ENCODE measurements at regions not wholly inside any gene's neighbourhood (a gene's known extent, or its start where the extent isn't known, plus 50 kb on each side); places are given as distances from the start of the nearest gene placed in this dataset.

GRCh38 chr2:195317550-195317949, 339.5 kb upstream of the SLC39A10 start:
- TF ChIP-seq MAX (IDR thresholded peaks at IDR 0.05) (no peak), EGR1 (IDR thresholded peaks at IDR 0.05) (no peak), CEBPB (IDR thresholded peaks at IDR 0.05) (no peak), TCF12 (IDR thresholded peaks at IDR 0.05; ENCODE audit: low read depth) (no peak), RAD21 (IDR thresholded peaks at IDR 0.05; ENCODE audit: low read depth) (no peak), TEAD4 (IDR thresholded peaks at IDR 0.05) (no peak), EP300 (IDR thresholded peaks at IDR 0.05; ENCODE audit: borderline replicate concordance) (no peak), YY1 (IDR thresholded peaks at IDR 0.05; ENCODE audit: low read depth) (no peak), FOXM1 (IDR thresholded peaks at IDR 0.05; ENCODE audit: borderline replicate concordance, low read depth) (no peak), REST (IDR thresholded peaks at IDR 0.05; ENCODE audit: low read depth) (no peak), CREB1 (IDR thresholded peaks at IDR 0.05; ENCODE audit: low read depth) (no peak), USF1 (IDR thresholded peaks at IDR 0.05) (no peak), ZBTB7A (IDR thresholded peaks at IDR 0.05; ENCODE audit: low read depth) (no peak), NFIC (IDR thresholded peaks at IDR 0.05) (no peak), TAF1 (IDR thresholded peaks at IDR 0.05; ENCODE audit: low read depth) (no peak)

GRCh38 chr2:195316486-195316885, 340.5 kb upstream of the SLC39A10 start:
- no peak for TF ChIP-seq RAD21 (IDR thresholded peaks at IDR 0.05; ENCODE audit: low read depth)
- TF ChIP-seq EGR1 (IDR thresholded peaks at IDR 0.05), result no peak

- TF ChIP-seq TAF1 (IDR thresholded peaks at IDR 0.05; ENCODE audit: low read depth) (no peak), USF1 (IDR thresholded peaks at IDR 0.05) (no peak), CREB1 (IDR thresholded peaks at IDR 0.05; ENCODE audit: low read depth) (no peak), EGR1 (IDR thresholded peaks at IDR 0.05) (no peak), TEAD4 (IDR thresholded peaks at IDR 0.05) (no peak)
Observed at GRCh38 chr2:195313962-195314361, 343.1 kb upstream of the SLC39A10 start.

GRCh38 chr2:195312662-195313061, 344.4 kb upstream of the SLC39A10 start:
- no peak for TF ChIP-seq TCF12 (IDR thresholded peaks at IDR 0.05; ENCODE audit: low read depth)
- TF ChIP-seq MAX (IDR thresholded peaks at IDR 0.05), result no peak
- TF ChIP-seq EGR1 (IDR thresholded peaks at IDR 0.05), result no peak
- no peak for TF ChIP-seq CREB1 (IDR thresholded peaks at IDR 0.05; ENCODE audit: low read depth)
- TF ChIP-seq EP300 (IDR thresholded peaks at IDR 0.05; ENCODE audit: borderline replicate concordance), result no peak
- TF ChIP-seq USF1 (IDR thresholded peaks at IDR 0.05), result no peak
- no peak for TF ChIP-seq FOXM1 (IDR thresholded peaks at IDR 0.05; ENCODE audit: borderline replicate concordance, low read depth)
- TF ChIP-seq YY1 (IDR thresholded peaks at IDR 0.05; ENCODE audit: low read depth), result no peak
- TF ChIP-seq NFIC (IDR thresholded peaks at IDR 0.05), result no peak
- no peak for TF ChIP-seq TAF1 (IDR thresholded peaks at IDR 0.05; ENCODE audit: low read depth)
- TF ChIP-seq CEBPB (IDR thresholded peaks at IDR 0.05), result no peak
- no peak for TF ChIP-seq RAD21 (IDR thresholded peaks at IDR 0.05; ENCODE audit: low read depth)
- TF ChIP-seq TEAD4 (IDR thresholded peaks at IDR 0.05), result no peak
- no peak for TF ChIP-seq ZBTB7A (IDR thresholded peaks at IDR 0.05; ENCODE audit: low read depth)
- no peak for TF ChIP-seq REST (IDR thresholded peaks at IDR 0.05; ENCODE audit: low read depth)

- TF ChIP-seq EGR1 (IDR thresholded peaks at IDR 0.05) (no peak), USF1 (IDR thresholded peaks at IDR 0.05) (no peak), FOXM1 (IDR thresholded peaks at IDR 0.05; ENCODE audit: borderline replicate concordance, low read depth) (no peak), CEBPB (IDR thresholded peaks at IDR 0.05) (no peak), EP300 (IDR thresholded peaks at IDR 0.05; ENCODE audit: borderline replicate concordance) (no peak)
Observed at GRCh38 chr2:195308163-195308562, 348.9 kb upstream of the SLC39A10 start.

GRCh38 chr2:195307751-195308150, 349.3 kb upstream of the SLC39A10 start:
- no peak for TF ChIP-seq NFIC (IDR thresholded peaks at IDR 0.05)
- TF ChIP-seq FOXM1 (IDR thresholded peaks at IDR 0.05; ENCODE audit: borderline replicate concordance, low read depth), result no peak
- TF ChIP-seq RAD21 (IDR thresholded peaks at IDR 0.05; ENCODE audit: low read depth), result no peak
- no peak for TF ChIP-seq YY1 (IDR thresholded peaks at IDR 0.05; ENCODE audit: low read depth)
- TF ChIP-seq CEBPB (IDR thresholded peaks at IDR 0.05), result no peak
- TF ChIP-seq CREB1 (IDR thresholded peaks at IDR 0.05; ENCODE audit: low read depth), result no peak
- TF ChIP-seq MAX (IDR thresholded peaks at IDR 0.05), result no peak
- TF ChIP-seq ZBTB7A (IDR thresholded peaks at IDR 0.05; ENCODE audit: low read depth), result no peak
- TF ChIP-seq REST (IDR thresholded peaks at IDR 0.05; ENCODE audit: low read depth), result no peak
- no peak for TF ChIP-seq TEAD4 (IDR thresholded peaks at IDR 0.05)
- TF ChIP-seq EP300 (IDR thresholded peaks at IDR 0.05; ENCODE audit: borderline replicate concordance), result no peak
- TF ChIP-seq USF1 (IDR thresholded peaks at IDR 0.05), result no peak
- TF ChIP-seq EGR1 (IDR thresholded peaks at IDR 0.05), result no peak
- no peak for TF ChIP-seq TAF1 (IDR thresholded peaks at IDR 0.05; ENCODE audit: low read depth)
- no peak for TF ChIP-seq TCF12 (IDR thresholded peaks at IDR 0.05; ENCODE audit: low read depth)
